Hematopoietic multipotent progenitor cell treated with erythropoietin and hydrocortisone succinate and interleukin-3 and kit ligand, for 8 days (in vitro differentiated cells): ENCODE measurements at regions not wholly inside any gene's neighbourhood (a gene's known extent, or its start where the extent isn't known, plus 50 kb on each side); places are given as distances from the start of the nearest gene placed in this dataset.

Source experiments
- DNase-seq: peaks from one replicate; pipeline ENCODE4 v3.0.0-alpha.2; 2015

DNA sequence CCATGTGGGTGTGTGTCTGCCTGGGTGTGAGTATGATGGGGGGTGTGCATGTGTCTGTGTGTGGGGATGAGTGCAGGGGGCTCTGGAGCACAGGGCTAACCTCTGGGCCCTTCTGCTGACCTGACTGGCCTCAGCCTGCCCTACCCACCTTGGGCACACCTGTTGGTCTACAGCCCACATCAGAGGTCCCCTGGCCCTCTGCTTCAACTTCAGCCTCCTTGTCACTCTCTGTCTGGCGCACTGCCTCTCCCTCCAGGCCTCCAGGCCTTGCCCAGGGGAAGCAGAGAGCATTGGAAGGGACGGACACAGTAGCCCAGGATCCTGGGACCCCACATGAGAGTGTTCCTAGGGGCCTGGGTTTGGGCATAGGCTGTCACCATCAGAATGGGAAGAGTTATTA, 115.4 kb downstream of the EFNB1 start:
- DNase-seq = no peak

GRCh38 chrX:68942840-68943239, 114.0 kb downstream of the EFNB1 start:
- no peak for DNase-seq

DNA sequence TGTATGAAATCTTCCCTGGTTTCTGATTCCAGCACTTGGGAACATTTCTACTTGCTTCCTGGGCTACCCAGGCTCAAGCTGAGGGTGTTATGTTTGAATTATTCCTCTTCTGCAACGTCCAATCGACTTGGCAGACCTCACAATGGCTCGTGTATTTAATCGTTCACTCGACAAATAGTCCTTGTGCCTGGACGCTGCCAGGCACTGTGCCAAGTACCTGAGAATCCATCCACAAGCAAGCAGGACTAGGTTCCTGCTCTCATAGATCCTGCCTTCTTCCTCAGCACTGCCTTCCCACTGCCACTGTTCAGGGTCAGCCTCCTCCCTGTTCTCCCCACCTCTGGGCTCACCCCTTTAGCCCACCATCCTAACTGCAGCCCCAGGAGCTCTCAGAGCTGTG, 113.3 kb downstream of the EFNB1 start:
- DNase-seq = no peak

GRCh38 chrX:68941385-68941952, 112.6 kb downstream of the EFNB1 start:
- no peak for DNase-seq

GRCh38 chrX:68940601-68941000, 111.8 kb downstream of the EFNB1 start:
- DNase-seq = no peak

DNA sequence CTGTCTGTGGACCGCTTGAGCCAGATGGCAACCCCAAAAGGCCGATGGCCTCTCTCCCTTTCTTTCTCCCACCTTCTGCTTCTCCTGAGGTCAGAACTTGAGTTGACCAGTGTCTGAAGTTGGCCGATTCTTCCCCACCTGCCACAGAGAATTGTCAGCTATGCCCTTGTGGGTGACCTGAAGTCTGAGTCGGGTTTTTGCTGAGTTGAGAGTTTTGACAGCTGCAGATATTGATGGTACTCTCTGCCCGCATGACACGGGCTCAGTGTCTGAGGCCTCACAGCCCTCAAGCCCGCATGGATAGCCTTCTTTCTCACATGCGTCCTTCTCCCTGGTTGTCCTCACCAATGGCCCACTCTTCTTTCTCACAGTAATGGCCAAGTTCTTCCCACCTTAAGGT, 111.0 kb downstream of the EFNB1 start:
- no peak for DNase-seq

DNA sequence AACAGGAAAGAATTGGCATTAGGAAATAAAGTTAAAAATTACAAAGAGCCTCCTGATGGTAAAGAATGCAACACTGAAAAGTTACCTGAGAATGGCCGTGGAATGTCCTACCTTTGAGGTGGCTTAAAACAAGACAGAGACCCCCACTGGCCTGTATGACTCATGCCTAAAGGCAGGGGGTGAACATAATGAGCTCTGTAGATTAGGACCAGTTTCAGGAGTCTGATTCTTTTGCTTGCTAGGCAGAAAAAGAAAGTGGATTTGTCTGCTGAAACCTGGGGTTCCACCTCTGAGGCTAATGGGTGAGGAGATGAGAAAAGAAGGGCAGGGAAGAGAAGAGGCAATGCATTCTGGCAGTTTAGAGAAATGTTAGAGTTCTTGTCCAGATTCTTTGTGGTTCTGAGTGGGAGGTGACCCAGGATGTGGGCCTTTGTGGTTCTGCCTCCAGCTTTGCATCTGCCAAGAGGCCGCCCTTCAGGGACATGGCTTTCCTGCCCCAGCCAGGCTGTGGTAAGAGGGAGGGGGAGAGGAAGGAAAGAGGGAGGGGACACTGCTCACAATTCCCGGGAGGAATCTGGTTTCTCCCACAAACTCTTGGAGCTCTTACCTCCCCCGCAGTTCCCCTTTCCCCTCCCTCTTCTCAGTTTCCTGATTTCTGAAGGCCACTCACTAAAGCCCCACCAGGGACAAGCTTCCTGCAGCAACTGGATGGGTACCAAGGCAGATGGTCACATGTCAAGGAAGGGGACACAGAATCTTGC, 109.6 kb downstream of the EFNB1 start:
- no peak for DNase-seq

GRCh38 chrX:68937581-68937980, 108.8 kb downstream of the EFNB1 start:
- no peak for DNase-seq

GRCh38 chrX:68936608-68937007, 107.8 kb downstream of the EFNB1 start:
- no peak for DNase-seq

DNA sequence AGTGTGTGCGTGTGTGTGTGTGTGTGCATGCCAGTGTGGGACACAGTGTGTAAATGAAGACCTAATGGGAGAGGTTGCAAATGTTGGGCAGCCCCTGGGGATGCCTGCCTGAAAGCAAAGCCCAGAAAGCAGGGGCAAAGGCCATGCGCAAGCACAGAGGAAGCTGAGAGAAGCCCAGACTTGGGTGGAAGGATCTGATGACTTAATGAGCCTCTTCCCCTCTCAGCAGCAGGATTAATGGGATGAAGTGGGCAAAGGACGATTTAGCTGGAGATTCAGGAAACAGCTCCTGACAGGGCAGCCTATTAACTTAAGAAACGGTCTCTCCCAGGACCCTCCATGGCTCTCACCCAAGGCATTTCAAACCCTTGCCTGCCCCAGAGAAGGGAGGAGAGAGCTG, 107.3 kb downstream of the EFNB1 start:
- no peak for DNase-seq

GRCh38 chrX:68935362-68935761, 106.5 kb downstream of the EFNB1 start:
- DNase-seq = no peak

GRCh38 chrX:68934922-68935321, 106.1 kb downstream of the EFNB1 start:
- DNase-seq = no peak

- DNase-seq = no peak
Measured at GRCh38 chrX:68934421-68934820, 105.6 kb downstream of the EFNB1 start.

- no peak for DNase-seq
Measured at GRCh38 chrX:68932611-68933010, 103.8 kb downstream of the EFNB1 start.

- no peak for DNase-seq
Measured at GRCh38 chrX:68931345-68931744, 102.5 kb downstream of the EFNB1 start.

DNA sequence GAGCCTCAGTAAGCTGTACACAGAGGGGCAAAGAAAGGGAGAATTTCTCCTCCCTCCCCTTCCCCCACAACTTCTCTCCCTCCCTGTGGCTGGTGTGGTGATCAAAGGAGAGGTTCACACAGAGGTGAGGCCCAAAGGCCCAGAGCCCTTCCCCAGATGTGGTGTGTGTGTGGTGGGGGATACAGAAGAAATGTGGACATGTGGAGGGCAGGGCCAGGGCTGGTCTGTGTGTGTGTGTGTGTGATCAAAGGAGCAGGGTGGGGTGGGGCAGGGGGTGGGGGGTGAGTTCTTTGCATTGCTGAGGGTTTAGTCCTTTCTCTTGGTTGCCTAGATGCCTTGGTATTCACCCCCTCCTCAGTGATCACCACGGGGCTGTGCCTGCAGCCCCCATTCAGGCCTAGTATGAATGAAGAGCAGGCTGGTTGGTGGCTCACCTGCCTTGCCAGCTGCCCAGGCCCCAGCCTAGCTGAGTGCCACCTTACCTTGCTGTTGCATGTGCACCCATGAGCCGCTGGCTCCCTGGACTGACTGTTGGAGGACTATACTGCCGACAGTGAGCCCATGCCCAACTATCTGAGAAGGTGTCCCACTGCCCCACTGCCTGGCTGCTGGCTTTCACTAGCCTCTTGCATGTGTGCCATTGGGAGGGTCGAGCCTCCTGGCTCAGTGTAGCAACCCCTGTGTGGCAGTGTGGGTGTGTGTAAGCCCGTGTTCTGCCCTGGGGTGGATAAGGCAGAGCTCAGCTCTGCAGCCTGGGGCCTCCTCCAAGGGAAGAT, 101.9 kb downstream of the EFNB1 start:
- DNase-seq = no peak

DNA sequence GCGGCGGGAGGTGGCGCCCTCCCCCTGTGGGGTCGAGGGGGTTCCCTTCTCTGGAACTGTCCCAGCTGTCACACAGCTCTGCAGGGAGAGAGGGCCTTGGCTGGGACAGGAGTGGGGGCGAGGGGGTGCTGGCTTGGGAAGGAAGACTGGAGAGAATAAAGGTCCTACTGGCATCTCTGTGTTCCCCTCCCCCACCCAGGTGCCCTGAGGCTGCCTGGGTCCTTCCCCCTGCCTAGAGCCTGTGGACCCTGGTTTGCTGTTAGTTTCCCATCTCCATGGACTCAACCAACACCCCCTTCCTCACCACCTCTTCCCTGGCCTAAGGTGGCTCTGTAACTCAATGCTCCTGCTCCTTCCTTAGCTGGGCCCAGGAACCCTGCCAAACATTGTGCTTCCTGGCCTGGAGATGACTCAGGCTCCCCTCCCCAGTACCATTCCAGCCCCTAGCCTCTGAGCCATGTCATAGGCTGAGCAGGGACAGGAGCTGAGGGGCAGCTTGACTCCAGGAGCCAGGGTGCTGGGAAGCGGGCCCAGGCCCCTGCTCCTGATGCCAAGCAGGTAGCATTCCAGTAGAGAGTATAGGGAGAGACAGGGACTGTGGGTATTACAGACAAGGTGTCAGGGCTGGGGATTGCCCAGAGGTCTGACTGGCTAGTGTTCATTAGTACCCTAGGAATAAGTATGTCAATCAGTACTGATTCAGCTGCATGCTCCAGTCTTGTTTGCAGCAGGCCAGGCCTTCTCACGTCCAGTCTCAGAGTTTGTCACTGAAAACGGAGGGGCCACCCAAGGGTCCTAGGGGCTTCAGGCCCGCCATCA, 100.7 kb downstream of the EFNB1 start:
- DNase-seq = no peak

DNA sequence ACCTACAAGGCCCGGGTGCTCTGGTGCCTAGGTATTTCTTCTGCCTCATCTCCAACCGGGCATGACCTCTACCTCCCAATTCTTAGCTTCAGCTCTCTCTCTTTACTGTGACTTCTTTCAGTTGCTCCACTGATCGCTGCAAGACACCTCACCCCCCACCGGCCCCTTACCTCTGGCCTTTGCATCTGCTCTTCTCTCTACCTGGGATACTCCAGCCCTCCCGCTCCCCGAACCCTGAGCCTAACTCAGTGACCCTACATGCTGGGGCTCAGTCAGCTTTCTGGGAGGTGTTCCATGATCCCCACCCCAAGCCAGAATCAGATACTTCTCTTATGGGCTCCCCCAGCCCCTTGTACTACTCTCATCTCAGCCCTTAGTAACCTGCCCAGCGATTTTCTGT, 99.6 kb downstream of the EFNB1 start:
- DNase-seq = no peak

DNA sequence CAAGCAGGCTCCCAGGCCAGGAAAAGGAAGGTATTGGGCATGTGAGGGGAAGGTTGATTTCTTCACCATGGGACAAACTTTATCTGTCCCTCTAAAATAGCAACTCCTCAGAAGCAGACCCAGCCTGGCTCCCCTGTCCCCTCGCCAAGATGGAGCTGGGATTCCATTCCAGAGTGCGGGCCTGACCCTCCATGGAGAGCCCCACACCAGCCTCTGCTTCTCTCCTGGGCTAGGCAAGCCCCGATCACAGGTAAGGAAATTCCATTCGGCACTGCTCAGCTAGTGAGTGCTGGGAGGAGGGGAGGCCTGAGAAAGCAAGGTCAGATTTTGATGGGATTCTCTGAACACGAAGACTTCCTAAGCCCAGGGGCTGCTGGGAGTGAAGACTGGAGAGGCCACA, 98.4 kb downstream of the EFNB1 start:
- DNase-seq = no peak

GRCh38 chrX:68923147-68923546, 94.3 kb downstream of the EFNB1 start:
- DNase-seq = no peak

GRCh38 chrX:68922013-68922412, 93.2 kb downstream of the EFNB1 start:
- DNase-seq = no peak

- DNase-seq = no peak
Measured at GRCh38 chrX:68920561-68920960, 91.7 kb downstream of the EFNB1 start.

GRCh38 chrX:68919707-68920106, 90.9 kb downstream of the EFNB1 start:
- no peak for DNase-seq
